GM21526 (cell line): ENCODE measurements at regions not wholly inside any gene's neighbourhood (a gene's known extent, or its start where the extent isn't known, plus 50 kb on each side); places are given as distances from the start of the nearest gene placed in this dataset.
A peak's percentile ranks its signal among the peaks of the same experiment; 100 is the strongest.

Experiments
- ATAC-seq: cut with Tn5 transposase; IDR thresholded peaks from one replicate; pipeline ENCODE4 v1.9.1; 2021; ENCODE audit warnings: moderate library complexity; ENCODE audit not compliant: unreplicated experiment, low FRiP score

DNA sequence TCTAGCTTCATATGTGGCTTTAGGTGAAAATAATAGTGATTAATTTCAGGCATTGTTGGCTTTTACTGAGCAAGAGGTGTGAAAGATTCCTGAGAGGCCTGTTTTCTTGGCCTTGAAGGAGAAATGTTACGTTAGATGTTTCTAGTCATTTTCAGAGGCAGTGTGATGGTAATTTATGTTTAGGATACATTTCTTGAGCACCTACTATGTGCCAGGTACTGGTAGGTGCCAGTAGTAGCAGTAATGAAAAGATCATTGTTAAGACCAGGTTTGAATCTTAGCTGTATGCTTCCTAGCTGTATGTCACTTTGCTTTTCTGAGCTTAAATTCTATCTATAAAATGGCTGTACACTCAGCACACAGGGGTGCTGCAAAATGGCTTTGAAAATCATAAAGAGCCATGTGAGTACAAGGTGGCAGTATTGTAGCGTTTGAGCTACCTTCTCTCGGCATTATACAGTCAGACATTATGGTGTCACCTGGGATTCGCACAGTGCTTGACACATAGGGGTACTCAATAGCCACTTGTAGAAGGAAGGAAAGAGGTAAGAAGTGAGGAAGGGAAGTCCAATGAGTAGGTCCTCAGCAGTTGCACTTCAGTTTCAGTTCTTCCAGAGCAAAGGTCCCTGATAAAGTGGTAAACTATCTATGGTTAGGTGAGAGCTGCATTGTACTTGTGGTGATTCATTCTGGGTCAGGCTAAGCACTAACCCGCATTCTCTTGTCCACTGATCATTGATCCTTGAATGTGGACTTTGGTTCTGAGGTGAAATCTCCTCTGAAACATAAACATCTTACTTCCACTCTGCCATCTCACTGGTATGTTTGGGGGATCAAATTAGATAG is 166.5 kb upstream of the NR3C1 start:
- ATAC-seq, result no peak

GRCh38 chr5:143569213-143569701 is 165.8 kb upstream of the NR3C1 start:
- ATAC-seq, result no peak

DNA sequence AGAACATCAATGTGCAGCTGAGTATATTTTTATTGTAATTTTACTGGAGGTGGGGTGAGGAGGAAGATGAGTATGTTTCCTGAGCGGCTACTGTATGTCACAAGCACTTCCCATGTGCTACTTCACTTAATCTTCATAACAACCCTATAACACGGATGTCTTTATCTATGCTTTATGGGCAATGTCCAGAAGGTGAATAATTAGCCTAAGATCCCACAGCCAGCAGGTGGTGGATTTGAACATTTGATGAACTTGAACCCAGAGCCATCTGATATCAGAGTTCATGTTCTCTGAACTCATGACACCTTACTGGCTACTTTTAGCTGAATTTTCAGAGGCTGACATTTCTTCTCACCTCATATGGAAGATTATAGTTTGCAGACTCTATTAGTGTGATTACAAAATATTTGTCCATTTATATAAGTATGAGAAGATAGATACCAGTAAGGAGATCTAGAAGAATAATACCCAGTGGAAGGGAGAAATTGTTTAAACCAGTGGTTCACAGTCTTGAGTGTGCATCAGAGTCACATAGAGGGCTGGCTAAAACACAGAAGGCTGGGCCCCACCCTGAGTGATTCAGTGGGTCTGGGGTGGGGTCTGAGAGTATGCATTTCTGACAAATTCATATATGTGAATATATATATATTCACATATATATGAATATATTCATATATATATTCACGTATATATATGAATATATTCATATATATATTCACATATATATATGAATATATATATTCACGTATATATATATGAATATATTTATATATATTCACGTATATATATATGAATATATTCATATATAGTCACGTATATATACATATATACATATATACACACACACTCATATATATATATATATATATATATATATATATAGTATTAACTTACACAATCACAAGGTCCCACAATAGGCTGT is 164.4 kb upstream of the NR3C1 start:
- ATAC-seq, result no peak

DNA sequence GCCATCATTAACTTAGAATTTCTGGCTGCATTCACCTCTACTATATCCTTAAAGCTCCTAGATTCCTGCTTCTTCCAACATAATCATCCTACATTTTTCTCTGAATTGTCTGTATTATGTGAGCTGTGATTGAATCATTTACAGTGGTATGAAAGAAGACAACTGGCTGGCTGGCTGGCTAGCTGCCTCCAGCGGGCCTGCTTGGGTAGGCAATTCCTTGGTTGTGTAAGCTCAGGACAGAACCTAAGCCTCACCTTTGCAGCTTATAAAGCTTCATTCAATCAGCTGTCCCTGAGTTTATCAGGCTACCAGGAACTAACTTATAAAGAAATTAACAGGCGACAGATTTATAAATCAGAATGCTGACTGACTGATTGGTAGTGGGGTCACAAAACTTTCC is 162.7 kb upstream of the NR3C1 start:
- ATAC-seq, result no peak

DNA sequence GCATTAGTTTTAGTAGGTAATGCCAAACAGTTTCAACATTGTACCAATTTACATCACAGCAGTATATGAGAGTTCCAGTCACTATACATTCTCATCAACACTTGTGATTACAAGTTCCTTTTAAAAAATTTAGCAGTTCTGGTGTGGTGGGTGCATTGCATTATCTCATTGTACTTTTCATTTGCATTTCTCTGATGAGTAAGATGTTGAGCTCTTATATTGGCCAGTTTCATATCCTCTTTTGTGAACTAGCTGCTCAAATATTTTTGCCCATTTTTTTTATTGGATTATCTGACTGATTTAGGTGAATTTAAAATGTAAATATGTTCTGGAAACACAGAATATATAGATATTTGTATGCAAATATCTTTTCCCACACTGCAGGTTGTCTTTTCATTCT is 160.9 kb upstream of the NR3C1 start:
- peak; percentile 99 for ATAC-seq

- ATAC-seq, result no peak
Measured at GRCh38 chr5:143562935-143563334, 159.4 kb upstream of the NR3C1 start.

DNA sequence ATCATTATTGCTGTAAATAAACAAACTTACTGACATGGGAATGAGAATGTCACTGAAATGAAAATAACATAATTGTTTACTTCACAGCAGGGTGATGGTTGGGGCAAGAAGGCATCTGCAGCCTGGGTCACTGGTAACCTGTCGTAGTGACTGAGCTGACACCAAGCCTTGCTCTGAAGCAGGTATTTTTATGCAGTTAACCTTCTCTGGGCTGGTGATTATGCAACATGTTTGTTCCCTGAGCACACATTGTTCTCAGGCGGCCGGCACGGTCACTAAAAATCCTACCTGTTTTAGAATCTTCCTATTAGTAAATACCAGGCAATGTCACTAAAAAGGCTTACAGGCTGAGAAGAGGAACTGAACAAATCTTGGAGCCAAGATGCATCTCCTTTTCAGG is 157.7 kb upstream of the NR3C1 start:
- no peak for ATAC-seq

DNA sequence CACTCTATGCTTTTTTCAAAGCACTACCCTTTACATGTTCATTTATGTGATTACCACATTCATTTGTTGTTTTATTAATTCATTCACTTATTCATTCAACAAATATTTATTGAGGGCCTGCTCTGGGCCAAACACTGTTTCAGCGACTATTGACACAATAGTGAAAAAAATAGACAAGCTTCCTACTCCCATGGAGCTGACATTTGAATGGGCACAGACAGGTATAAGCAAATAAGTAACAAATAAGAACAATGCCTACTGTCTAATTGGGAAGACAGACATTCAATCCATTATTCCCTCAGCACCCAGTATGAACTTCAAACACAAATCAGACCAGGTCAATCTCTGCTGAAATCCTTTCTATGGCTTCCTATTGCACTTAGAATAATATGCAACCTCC is 156.9 kb upstream of the NR3C1 start:
- ATAC-seq, result no peak

DNA sequence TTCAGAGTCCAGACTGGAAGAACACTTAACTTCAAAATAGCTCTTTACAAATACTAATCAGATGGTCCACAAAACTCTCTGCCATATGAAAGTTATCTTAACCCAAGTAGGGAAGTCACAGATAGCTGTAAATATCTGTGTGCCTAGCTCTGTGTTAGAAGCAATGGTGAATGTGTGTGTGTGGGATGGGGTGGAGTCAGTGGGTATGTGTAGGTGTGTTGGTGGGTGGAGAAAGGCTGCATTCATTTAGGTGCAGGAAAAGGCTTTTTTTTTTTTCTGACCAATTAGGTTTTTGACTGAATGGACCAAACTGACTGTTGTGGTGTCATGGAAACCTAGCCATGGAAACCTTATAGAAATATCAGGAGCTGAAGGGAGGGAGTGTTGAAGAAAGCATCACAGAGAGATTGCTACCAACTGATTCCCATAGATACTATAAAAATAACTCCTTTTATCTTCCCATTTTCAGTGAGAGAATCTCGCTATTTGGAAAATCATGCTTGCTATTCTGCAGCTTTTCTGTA is 156.2 kb upstream of the NR3C1 start:
- no peak for ATAC-seq

GRCh38 chr5:143558048-143558447 is 154.6 kb upstream of the NR3C1 start:
- no peak for ATAC-seq

DNA sequence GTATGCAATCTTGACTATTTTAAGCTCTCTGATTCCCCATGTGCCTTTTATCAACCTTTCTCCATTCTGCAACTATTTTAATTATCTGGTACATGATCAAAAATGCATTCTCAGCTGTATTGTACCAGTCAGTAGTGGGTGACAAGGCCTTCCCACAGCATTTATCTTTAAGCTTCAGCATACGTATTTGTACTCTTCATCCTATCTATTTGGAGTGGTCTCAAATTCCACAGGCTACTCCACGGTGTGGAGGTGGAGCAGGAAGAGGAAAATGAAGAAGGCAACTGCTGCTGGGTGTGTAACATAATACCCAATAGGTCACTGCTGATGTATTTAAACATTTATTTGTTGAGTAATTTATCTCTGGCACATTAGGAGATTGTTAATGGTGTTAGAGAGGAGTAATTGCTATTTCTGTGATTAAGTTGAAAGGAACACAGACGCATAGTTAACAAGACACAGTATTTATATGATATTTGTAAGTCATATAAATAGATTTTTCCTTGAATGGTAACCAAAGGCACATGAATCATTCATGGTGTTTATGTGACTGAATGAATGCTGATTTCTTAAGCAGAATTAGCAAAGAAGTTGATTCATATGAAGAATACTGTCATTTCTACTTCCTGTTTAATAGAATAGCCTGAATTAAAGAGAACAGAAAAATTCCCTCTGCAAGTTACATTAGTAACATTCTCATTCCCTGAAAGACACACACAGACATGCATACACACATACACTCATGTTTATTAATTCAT is 153.8 kb upstream of the NR3C1 start:
- no peak for ATAC-seq

- no peak for ATAC-seq
Measured at GRCh38 chr5:143554918-143555477, 151.5 kb upstream of the NR3C1 start.

GRCh38 chr5:143554187-143554717 is 150.8 kb upstream of the NR3C1 start:
- ATAC-seq, result no peak

DNA sequence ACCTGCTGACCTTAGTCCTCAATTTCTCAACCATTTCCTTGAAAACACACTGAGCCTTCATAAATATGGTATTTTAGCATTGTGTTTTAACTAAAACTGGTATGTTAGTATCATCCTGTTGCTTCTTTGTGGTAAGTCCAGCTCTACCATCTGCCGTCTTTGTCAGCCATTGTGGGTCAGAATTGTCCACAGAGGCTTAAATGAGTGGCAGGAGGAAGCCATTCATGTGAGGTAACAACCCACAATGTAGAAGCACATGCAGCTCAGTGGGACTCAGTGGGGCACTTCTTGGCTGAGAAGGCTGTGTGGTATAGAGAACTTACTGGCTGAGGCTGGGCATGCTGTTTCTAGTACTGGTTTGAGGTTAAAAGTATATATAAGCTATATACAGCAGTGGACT is 149.2 kb upstream of the NR3C1 start:
- ATAC-seq, result no peak

GRCh38 chr5:143551820-143552251 is 148.3 kb upstream of the NR3C1 start:
- no peak for ATAC-seq

DNA sequence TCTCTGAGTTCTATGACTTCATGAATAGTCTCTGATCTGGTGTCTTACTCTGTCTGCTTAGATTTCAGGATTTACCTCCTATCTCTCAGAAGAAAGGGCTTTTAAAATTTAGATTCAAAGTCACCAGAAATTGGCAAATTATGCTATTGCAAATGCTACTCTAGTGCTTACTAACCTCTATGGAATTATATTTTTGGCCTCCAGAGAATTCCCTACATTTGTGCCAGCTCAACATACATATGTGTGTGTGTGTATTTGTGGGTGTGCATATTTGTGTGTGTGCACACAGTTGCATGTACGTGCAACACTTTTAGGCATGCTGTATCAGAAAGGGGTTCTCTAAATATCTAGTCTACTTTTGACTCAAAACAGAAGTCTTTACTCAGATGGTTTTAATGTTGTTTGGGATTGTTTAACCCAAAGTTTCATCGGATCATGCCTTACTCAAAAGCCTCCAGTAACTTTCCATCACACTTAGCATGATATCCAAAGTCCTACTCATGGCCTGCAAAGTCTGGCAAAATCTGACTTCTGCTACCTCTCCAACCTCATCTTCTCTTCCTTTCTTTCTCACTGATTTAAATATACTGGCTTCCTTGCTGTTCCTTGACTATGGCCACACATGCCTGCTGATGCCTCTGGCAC is 147.6 kb upstream of the NR3C1 start:
- ATAC-seq, result no peak

DNA sequence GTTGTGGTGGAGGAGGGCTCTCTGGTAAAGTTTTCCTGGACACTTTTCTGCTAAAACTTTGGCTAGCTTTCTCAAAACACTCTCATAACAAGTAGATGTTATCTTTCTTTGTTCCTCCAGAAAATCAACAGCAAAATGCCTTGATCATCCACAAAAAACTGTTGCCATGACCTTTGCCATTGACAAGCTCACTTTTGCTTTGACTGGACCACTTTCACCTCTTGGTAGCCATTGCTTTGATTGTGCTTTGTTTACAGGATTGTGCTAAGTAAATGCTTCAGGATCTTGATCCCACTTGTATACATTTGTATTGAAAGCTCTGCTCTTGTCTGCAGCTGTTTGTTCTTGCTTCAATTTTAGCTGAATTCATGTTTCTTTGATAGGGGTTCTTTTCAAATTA is 143.9 kb upstream of the NR3C1 start:
- ATAC-seq, result no peak

DNA sequence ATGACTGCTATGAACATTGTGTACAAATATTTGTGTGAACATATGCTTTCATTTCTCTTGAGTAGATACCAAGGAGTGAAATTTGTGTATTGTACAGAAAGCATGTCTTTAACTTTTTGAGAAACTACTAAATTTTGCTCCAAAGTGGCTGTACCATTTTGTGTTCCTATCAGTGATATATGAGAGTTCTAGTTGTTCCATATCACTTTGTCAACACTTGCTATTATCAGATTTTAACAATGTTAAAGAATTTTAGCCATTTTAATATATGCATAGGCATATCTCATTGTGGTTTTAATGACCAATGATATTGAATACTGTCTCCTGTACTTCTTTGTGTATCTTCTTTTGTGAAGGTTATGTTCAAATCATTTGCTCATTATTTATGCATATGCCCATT is 142.9 kb upstream of the NR3C1 start:
- ATAC-seq, result no peak

DNA sequence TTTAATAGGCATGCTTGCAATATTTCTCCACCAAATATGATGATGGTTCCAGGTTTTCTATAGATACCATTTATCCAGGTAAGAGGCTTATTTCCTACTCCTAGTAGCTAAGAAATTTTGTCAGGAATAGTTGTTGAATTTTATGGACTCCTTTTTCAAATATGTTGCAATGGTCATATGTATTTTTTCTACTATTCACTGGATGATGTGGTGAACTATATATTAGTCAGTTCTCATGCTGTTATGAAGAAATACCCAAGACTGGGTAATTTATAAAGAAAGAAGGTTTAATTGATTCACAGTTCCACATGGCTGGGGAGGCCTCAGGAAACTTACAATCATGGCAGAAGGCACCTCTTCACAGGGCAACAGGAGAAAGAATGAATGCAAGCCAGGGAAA is 141.1 kb upstream of the NR3C1 start:
- no peak for ATAC-seq
